CMK (cell line): ENCODE measurements at regions not wholly inside any gene's neighbourhood (a gene's known extent, or its start where the extent isn't known, plus 50 kb on each side); places are given as distances from the start of the nearest gene placed in this dataset.
"Not testable (repeated sequence)": the region's sequence is repeated elsewhere in the genome, so short reads cannot be mapped to it uniquely, and the experiment has no call there.

Source experiments
- DNase-seq: peaks from one replicate; pipeline ENCODE4 v3.0.0-alpha.2; 2010; ENCODE audit warnings: low read depth

DNA sequence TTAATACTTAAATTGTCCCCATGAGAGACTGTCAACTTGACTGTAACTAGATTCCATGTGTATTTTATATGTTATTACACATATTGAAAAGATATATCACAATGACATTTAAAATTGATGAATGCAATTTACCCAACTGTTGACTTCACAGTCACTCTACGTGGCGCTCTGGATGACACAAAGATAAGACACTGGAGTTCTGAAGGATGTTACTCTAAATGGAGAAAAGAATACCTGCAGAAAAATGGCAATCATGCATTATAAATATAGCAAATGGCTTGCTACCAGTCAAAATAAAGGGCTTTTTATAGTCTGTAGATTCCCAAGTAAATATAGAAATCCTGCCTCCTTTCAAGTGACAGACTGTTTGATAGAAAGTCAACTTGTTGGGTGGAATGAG lies 143.6 kb upstream of the KLF6 start:
- DNase-seq, result no peak

- DNase-seq, result no peak
Measured at GRCh38 chr10:3928078-3928477, 143.1 kb upstream of the KLF6 start.

GRCh38 chr10:3926675-3927525 lies 141.9 kb upstream of the KLF6 start:
- DNase-seq, result peak; percentile 26

- no peak for DNase-seq
Measured at GRCh38 chr10:3926258-3926657, 141.2 kb upstream of the KLF6 start.

DNA sequence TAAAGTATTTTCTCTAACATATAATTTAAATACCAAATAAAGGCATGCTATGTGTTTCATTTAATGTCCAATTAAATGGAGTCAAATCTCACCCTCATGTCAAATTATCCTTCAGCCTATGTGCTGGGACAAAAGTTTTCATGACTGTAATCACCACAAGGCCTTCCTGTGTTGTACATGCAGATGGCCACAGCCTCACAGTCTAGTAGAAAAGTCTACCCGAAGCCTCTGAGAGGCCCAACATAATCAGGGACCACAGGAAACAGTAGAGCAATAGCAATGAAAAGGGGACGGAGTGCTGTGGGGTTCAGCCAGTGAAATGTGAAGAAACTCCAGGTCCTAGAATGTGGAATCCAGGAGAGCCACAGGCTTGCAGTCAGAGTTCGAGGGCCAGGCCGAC lies 140.2 kb upstream of the KLF6 start:
- no peak for DNase-seq

- no peak for DNase-seq
Measured at GRCh38 chr10:3924344-3924743, 139.3 kb upstream of the KLF6 start.

DNA sequence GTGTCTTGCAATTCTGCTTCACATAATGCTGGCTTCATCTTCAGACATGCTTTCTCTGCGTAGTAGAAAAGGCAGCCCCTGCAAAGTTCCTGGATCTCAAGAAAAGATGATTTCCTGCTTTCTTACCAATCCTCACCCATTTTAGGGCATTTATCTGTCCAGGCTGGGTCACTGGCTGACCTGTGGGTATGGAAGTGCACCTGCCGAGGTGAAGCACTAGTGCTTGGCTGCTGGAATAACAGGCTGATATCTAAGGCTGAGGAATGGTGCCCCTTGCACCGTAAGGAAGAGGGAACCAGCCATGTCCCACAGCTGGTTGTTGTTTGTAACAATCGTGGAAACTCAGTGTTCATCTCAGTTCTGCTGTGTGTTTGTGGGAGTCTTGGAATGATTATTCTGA lies 138.0 kb upstream of the KLF6 start:
- no peak for DNase-seq

- no peak for DNase-seq
Measured at GRCh38 chr10:3919709-3920308, 134.8 kb upstream of the KLF6 start.

- not testable (repeated sequence) for DNase-seq
Measured at GRCh38 chr10:3917392-3917791, 132.4 kb upstream of the KLF6 start.

DNA sequence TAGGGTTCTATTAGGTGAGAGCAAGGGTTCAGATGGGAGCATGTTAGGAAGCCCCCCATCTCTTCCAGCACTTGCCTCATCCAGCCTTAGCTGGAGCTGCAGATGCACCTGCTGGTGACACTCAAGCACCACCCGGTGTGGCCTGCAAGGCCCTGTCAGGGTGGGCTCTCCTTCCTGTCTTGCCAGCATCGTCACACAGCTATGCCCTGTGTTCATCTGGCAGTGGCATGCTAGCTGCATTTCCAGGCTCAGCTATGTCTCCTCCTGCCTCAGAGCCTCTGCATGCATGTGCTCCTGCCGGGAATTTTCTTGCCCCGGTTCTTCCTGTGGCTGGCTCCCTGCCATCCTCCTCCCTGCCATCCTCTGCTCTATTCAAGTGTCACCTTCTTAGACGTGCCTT lies 129.7 kb upstream of the KLF6 start:
- DNase-seq, result no peak

DNA sequence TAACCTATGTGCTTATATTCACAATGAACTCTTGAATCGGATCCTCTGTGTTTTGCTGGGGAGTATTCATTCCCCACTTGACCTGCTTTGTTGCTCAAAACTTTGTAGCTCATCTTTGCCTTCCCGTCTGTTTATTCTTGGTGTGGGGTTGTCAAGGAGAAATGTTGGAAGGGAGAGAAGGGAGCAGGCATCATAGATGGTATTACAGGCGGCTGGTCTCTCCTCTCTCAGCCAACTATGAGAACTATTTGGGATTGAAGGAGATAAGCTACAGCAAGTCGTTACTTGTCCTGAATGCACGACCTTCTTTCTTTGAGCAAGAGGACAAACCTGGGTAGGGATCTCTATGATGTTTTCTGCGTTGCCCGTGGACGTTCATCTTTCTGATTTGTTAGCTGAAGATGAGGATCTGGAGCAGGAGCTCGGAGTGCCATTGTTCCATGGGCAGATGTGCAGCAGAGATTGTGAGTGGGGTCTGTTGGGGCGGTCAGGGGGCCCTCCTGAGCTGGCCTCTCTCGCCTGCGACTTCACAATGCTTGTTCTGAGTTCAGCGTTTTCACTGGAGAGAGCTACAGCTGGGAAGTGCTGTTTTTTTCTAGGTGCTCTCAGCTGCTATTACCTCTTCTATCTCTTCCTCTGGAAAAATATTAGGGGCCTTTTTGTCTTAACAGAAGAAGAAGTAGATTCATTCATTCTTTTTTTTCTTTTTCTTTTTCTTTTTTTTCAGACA lies 126.9 kb upstream of the KLF6 start:
- no peak for DNase-seq

- DNase-seq, result no peak
Measured at GRCh38 chr10:3911241-3911640, 126.2 kb upstream of the KLF6 start.

GRCh38 chr10:3909339-3909738 lies 124.3 kb upstream of the KLF6 start:
- no peak for DNase-seq

DNA sequence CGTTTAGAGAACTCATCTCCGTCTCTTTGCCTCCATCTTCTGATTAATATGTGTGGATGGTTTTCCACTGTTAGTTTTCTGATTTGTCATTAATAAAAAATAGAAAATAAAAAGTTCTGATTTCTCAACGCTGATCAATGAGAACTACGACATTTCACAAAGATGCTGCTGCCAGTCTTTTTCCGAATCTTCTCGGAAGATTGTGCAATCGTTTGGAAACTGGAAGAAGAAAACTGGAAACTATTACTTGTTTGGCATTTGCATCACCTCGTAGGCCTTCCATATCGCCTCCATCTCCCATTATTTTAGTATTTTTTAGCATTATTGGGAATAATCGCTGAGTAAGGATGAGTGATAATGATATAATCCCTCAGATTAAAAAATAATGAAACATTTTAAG lies 123.2 kb upstream of the KLF6 start:
- DNase-seq, result no peak

GRCh38 chr10:3907514-3907913 lies 122.5 kb upstream of the KLF6 start:
- no peak for DNase-seq

GRCh38 chr10:3906511-3907111 lies 121.6 kb upstream of the KLF6 start:
- DNase-seq, result no peak

DNA sequence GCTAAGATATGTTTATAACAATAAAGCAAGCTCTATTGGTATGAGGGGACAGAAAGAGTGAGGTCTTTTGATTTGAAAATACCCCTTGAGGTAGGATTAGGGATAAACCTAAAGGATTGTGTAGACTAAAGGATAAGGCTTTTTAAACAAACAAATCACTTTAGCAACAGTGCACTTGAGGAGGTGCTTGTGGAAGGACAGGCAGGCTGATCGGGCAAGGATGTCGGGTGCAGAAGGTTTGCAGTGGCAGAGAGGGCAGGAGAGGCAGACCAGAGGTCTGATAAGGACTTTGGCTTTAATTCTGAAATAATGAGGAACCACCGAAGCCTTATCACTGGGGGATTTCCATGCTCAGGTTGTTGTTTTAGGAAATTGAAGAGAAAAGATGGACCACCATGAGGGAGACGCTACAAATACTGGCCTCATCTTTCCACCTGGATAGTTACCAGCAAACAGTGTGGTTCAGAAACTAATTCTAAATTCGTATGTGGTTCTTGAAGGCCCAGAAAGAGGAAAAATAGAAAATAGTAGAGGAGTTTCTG lies 119.5 kb upstream of the KLF6 start:
- DNase-seq, result no peak

GRCh38 chr10:3902809-3903410 lies 117.9 kb upstream of the KLF6 start:
- DNase-seq, result no peak

GRCh38 chr10:3902054-3902808 lies 117.2 kb upstream of the KLF6 start:
- no peak for DNase-seq

GRCh38 chr10:3901370-3901769 lies 116.4 kb upstream of the KLF6 start:
- no peak for DNase-seq

- no peak for DNase-seq
Measured at GRCh38 chr10:3900391-3900790, 115.4 kb upstream of the KLF6 start.
